T-helper 22 cell (primary cell): ENCODE measurements at regions not wholly inside any gene's neighbourhood (a gene's known extent, or its start where the extent isn't known, plus 50 kb on each side); places are given as distances from the start of the nearest gene placed in this dataset.

Experiments used
- DNase-seq: peaks from one replicate; pipeline ENCODE4 v3.0.0-alpha.2; 2020; ENCODE audit warnings: low read depth

GRCh38 chr13:99663185-99663825, 162.0 kb downstream of the TM9SF2 start:
- DNase-seq, result no peak

GRCh38 chr13:99662678-99663077, 161.4 kb downstream of the TM9SF2 start:
- DNase-seq, result no peak

GRCh38 chr13:99661791-99662190, 160.5 kb downstream of the TM9SF2 start:
- DNase-seq, result no peak

- DNase-seq, result no peak
These were observed 158.7 kb downstream of the TM9SF2 start for GRCh38 chr13:99659866-99660554.

- no peak for DNase-seq
These were observed 158.0 kb downstream of the TM9SF2 start for GRCh38 chr13:99659226-99659625.

GRCh38 chr13:99658261-99658991, 157.2 kb downstream of the TM9SF2 start:
- peak; percentile 34 for DNase-seq

GRCh38 chr13:99657848-99658260, 156.6 kb downstream of the TM9SF2 start:
- peak; percentile 4 for DNase-seq

GRCh38 chr13:99656844-99657381, 155.6 kb downstream of the TM9SF2 start:
- DNase-seq, result no peak

- DNase-seq, result peak; percentile 62
These were observed 154.9 kb downstream of the TM9SF2 start for GRCh38 chr13:99656092-99656745.

- peak; percentile 42 for DNase-seq
These were observed 154.2 kb downstream of the TM9SF2 start for GRCh38 chr13:99655351-99656091.

- no peak for DNase-seq
These were observed 152.8 kb downstream of the TM9SF2 start for GRCh38 chr13:99654076-99654475.

GRCh38 chr13:99653526-99653925, 152.3 kb downstream of the TM9SF2 start:
- no peak for DNase-seq

GRCh38 chr13:99652901-99653300, 151.6 kb downstream of the TM9SF2 start:
- DNase-seq, result no peak

- DNase-seq, result no peak
These were observed 150.9 kb downstream of the TM9SF2 start for GRCh38 chr13:99652141-99652540.

- no peak for DNase-seq
These were observed 149.7 kb downstream of the TM9SF2 start for GRCh38 chr13:99651016-99651415.

- DNase-seq, result no peak
These were observed 149.1 kb downstream of the TM9SF2 start for GRCh38 chr13:99650410-99650809.

GRCh38 chr13:99648927-99649326, 147.7 kb downstream of the TM9SF2 start:
- DNase-seq, result no peak

- no peak for DNase-seq
These were observed 146.9 kb downstream of the TM9SF2 start for GRCh38 chr13:99648066-99648665.

- no peak for DNase-seq
These were observed 146.3 kb downstream of the TM9SF2 start for GRCh38 chr13:99647596-99647985.

- no peak for DNase-seq
These were observed 145.8 kb downstream of the TM9SF2 start for GRCh38 chr13:99646866-99647595.
